IMR-90 (cell line): ENCODE measurements at regions not wholly inside any gene's neighbourhood (a gene's known extent, or its start where the extent isn't known, plus 50 kb on each side); places are given as distances from the start of the nearest gene placed in this dataset.

Experiments
- ATAC-seq: fragments of 200-7000 bp; cut with Tn5 transposase; 2 replicates; pipeline ENCODE4 v1.9.1; 2020; ENCODE audit warnings: low read depth, mild to moderate bottlenecking, moderate library complexity
- BruUV-seq: library from RNA; stranded (reverse); fragments of 400-500 nt; replicated peaks from 2 replicates; lab custom pipeline; 2021; lab: Mats Ljungman, UMichigan
- CTCF ChIA-PET: fragments of 300-600 bp; formaldehyde crosslinking; extraction: SDS; loops from one replicate; lab custom pipeline; 2021; ENCODE audit warnings: antibody characterized with exemption; lab: Yijun Ruan, JAX
- POLR2A ChIA-PET: fragments of 300-600 bp; sonication (Branson Sonifier 250); formaldehyde crosslinking; loops from one replicate; lab custom pipeline; 2022; ENCODE audit warnings: antibody characterized with exemption; ENCODE audit not compliant: unreplicated experiment; lab: Charles Lee
- DNase-seq: peaks from one replicate; pipeline ENCODE4 v3.0.0; 2013
- H2AFZ ChIP-seq: replicated peaks from 2 replicates; pipeline ENCODE3; 2013; ENCODE audit warnings: low read length, mild to moderate bottlenecking; ENCODE audit not compliant: poor library complexity
- H2AK5ac ChIP-seq: 2 replicates; pipeline ENCODE4 v1.6.1; 2013; ENCODE audit warnings: low read depth, low read length, inconsistent platforms
- H2AK9ac ChIP-seq: replicated peaks from 2 replicates; pipeline ENCODE3; 2013; ENCODE audit warnings: mild to moderate bottlenecking, low read depth, low read length, moderate library complexity; ENCODE audit not compliant: poor library complexity
- H2BK120ac ChIP-seq: 2 replicates; pipeline ENCODE4 v1.6.1; 2013; ENCODE audit warnings: low read depth, low read length, inconsistent platforms
- H2BK15ac ChIP-seq: 3 replicates; pipeline ENCODE4 v1.6.1; 2013; ENCODE audit warnings: low read depth, low read length, inconsistent platforms
- H2BK20ac ChIP-seq: 2 replicates; pipeline ENCODE4 v1.6.1; 2013; ENCODE audit warnings: low read depth, mild to moderate bottlenecking, inconsistent platforms, low read length, moderate library complexity
- H2BK5ac ChIP-seq: 2 replicates; pipeline ENCODE4 v1.6.1; 2013; ENCODE audit warnings: mild to moderate bottlenecking, low read depth, low read length, inconsistent platforms; ENCODE audit not compliant: poor library complexity, severe bottlenecking
- H3K14ac ChIP-seq: replicated peaks from 2 replicates; pipeline ENCODE4 v1.6.1; 2013; ENCODE audit warnings: low read depth, low read length, inconsistent platforms
- H3K18ac ChIP-seq: 2 replicates; pipeline ENCODE4 v1.6.1; 2013; ENCODE audit warnings: low read depth, low read length, control low read depth
- H3K23ac ChIP-seq: 2 replicates; pipeline ENCODE4 v1.6.1; 2013; ENCODE audit warnings: low read depth, low read length, inconsistent platforms
- H3K27ac ChIP-seq: 2 replicates; pipeline ENCODE4 v1.5.1; 2013; ENCODE audit warnings: mild to moderate bottlenecking, control low read depth, low read length; ENCODE audit not compliant: insufficient read depth
- H3K27me3 ChIP-seq: 2 replicates; pipeline ENCODE4 v1.6.1; 2013; ENCODE audit warnings: low read length; ENCODE audit not compliant: control insufficient read depth, insufficient read depth
- H3K36me3 ChIP-seq: 2 replicates; pipeline ENCODE4 v1.6.1; 2013; ENCODE audit warnings: low read length, mixed read lengths; ENCODE audit not compliant: control insufficient read depth, insufficient read depth
- H3K4ac ChIP-seq: 2 replicates; pipeline ENCODE4 v1.6.1; 2013; ENCODE audit warnings: low read depth, low read length, inconsistent platforms
- H3K4me1 ChIP-seq: 2 replicates; pipeline ENCODE4 v1.6.1; 2013; ENCODE audit warnings: low read length, mixed read lengths; ENCODE audit not compliant: control insufficient read depth, insufficient read depth
- H3K4me2 ChIP-seq: 2 replicates; pipeline ENCODE4 v1.6.1; 2013; ENCODE audit warnings: low read depth, mild to moderate bottlenecking, control low read depth, low read length, moderate library complexity
- H3K4me3 ChIP-seq: 2 replicates; pipeline ENCODE4 v1.5.1; 2013; ENCODE audit warnings: low read depth, mild to moderate bottlenecking, control low read depth, low read length, moderate library complexity; ENCODE audit not compliant: insufficient read depth
- H3K56ac ChIP-seq: 2 replicates; pipeline ENCODE4 v1.6.1; 2013; ENCODE audit warnings: low read length, inconsistent platforms; ENCODE audit not compliant: insufficient read depth; ENCODE audit errors: extremely low read depth
- H3K79me1 ChIP-seq, 2 experiments: 2 replicates each; pipeline ENCODE4 v1.6.1; 2013; ENCODE audit warnings: low read length in 2 of 2, inconsistent platforms in 1 of 2, low read depth in 1 of 2
- H3K9ac ChIP-seq: 2 replicates; pipeline ENCODE4 v1.6.1; 2013; ENCODE audit warnings: low read depth, low read length, control low read depth
- H3K9me1 ChIP-seq: 2 replicates; pipeline ENCODE4 v1.6.1; 2013; ENCODE audit warnings: low read length, inconsistent platforms; ENCODE audit not compliant: insufficient read depth
- H3K9me3 ChIP-seq: 2 replicates; pipeline ENCODE4 v1.6.1; 2013; ENCODE audit warnings: low read length; ENCODE audit not compliant: control insufficient read depth, insufficient read depth
- H4K20me1 ChIP-seq: 2 replicates; pipeline ENCODE4 v1.6.1; 2013; ENCODE audit warnings: low read length, inconsistent platforms; ENCODE audit not compliant: insufficient read depth
- H4K5ac ChIP-seq: 2 replicates; pipeline ENCODE4 v1.6.1; 2013; ENCODE audit warnings: mild to moderate bottlenecking, low read depth, low read length, control low read depth
- H4K8ac ChIP-seq, 2 experiments: 2 replicates each; pipeline ENCODE4 v1.6.1; 2013; ENCODE audit warnings: low read depth in 2 of 2, low read length in 2 of 2, control low read depth in 1 of 2, inconsistent platforms in 1 of 2
- H4K91ac ChIP-seq: 2 replicates; pipeline ENCODE4 v1.6.1; 2013; ENCODE audit warnings: low read depth, low read length, inconsistent platforms; ENCODE audit not compliant: insufficient read depth
- BHLHE40 ChIP-seq: fragments of 150-350 bp; IDR thresholded peaks from 2 replicates; pipeline ENCODE4 v1.6.1; 2016; ENCODE audit warnings: mild to moderate bottlenecking, low read depth, low read length
- CEBPB ChIP-seq: IDR thresholded peaks from 2 replicates; pipeline ENCODE4 v1.6.1; 2012; ENCODE audit warnings: low read depth, low read length, improper control_type of control experiment
- CHD1 ChIP-seq: IDR thresholded peaks from 2 replicates; pipeline ENCODE4 v1.6.1; 2012; ENCODE audit warnings: low read depth, low read length, improper control_type of control experiment
- CTCF ChIP-seq: conservative IDR thresholded peaks from 2 replicates; pipeline ENCODE4 v1.5.1; 2012; ENCODE audit warnings: mild to moderate bottlenecking, low read depth, low read length, improper control_type of control experiment
- ELK1 ChIP-seq: fragments of 150-350 bp; IDR thresholded peaks from 2 replicates; pipeline ENCODE4 v1.6.1; 2016; ENCODE audit warnings: low read depth, mild to moderate bottlenecking, low read length, moderate library complexity, borderline replicate concordance
- FOS ChIP-seq: fragments of 150-350 bp; IDR thresholded peaks from 2 replicates; pipeline ENCODE4 v1.6.1; 2016; ENCODE audit warnings: low read depth, low read length
- MAFK ChIP-seq: IDR thresholded peaks from 2 replicates; pipeline ENCODE4 v1.6.1; 2012; ENCODE audit warnings: low read depth, low read length, improper control_type of control experiment
- MAZ ChIP-seq: IDR thresholded peaks from 2 replicates; pipeline ENCODE4 v1.6.1; 2012; ENCODE audit warnings: low read depth, mild to moderate bottlenecking, low read length, improper control_type of control experiment, moderate library complexity, borderline replicate concordance
- MXI1 ChIP-seq: IDR thresholded peaks from 2 replicates; pipeline ENCODE4 v1.6.1; 2012; ENCODE audit warnings: low read depth, mild to moderate bottlenecking, low read length, moderate library complexity, borderline replicate concordance
- NFE2L2 ChIP-seq: fragments of 150-350 bp; IDR thresholded peaks from 2 replicates; pipeline ENCODE4 v1.6.1; 2016; ENCODE audit warnings: low read depth, mild to moderate bottlenecking, low read length
- POLR2A ChIP-seq: IDR thresholded peaks from 2 replicates; pipeline ENCODE4 v1.6.1; 2012; ENCODE audit warnings: mild to moderate bottlenecking, low read depth, low read length
- RAD21 ChIP-seq: IDR thresholded peaks from 2 replicates; pipeline ENCODE4 v1.6.1; 2012; ENCODE audit warnings: low read length, improper control_type of control experiment
- RCOR1 ChIP-seq: IDR thresholded peaks from 2 replicates; pipeline ENCODE4 v1.6.1; 2012; ENCODE audit warnings: mild to moderate bottlenecking, low read length, improper control_type of control experiment; ENCODE audit not compliant: insufficient replicate concordance
- RFX5 ChIP-seq: IDR thresholded peaks from 2 replicates; pipeline ENCODE4 v1.8.0; 2012; ENCODE audit warnings: low read depth, mild to moderate bottlenecking, low read length, moderate library complexity
- SMC3 ChIP-seq: fragments of 150-350 bp; IDR thresholded peaks from 2 replicates; pipeline ENCODE4 v1.6.1; 2016; ENCODE audit warnings: low read depth, mild to moderate bottlenecking, antibody characterized with exemption, low read length, moderate library complexity
- WGBS, 2 experiments: methylation state at CpG; one replicate each; pipeline versions ENCODE4 v1.1.5 to v1.1.7; 2013; ENCODE audit warnings: missing lambda C conversion rate in 2 of 2; ENCODE audit not compliant: insufficient read length in 1 of 2; ENCODE audit errors: extremely low coverage in 2 of 2; 5-methylcytosine and 5-hydroxymethylcytosine counted together
- dilution Hi-C: fragments of 300-500 bp; cut with HindIII; formaldehyde crosslinking; loops from one replicate; pipeline ENCODE4 v1.14.3; 2018; ENCODE audit warnings: low sequenced_read_pairs; ENCODE audit not compliant: unreplicated experiment
- in situ Hi-C: fragments of 300-500 bp; cut with MboI; formaldehyde crosslinking; loops from 3 replicates; pipeline ENCODE4 v1.14.3; 2019; ENCODE audit warnings: low sequenced_read_pairs, inconsistent platforms, mixed read lengths
- intact Hi-C: fragments of 100-400 bp; cut with micrococcal nuclease; formaldehyde crosslinking; loops from 2 replicates; pipeline ENCODE4 v1.10.0; 2022
- TF ChIP-seq, protein P1 (sequence below): fragments of 150-350 bp; IDR thresholded peaks from 2 replicates; pipeline ENCODE4 v1.6.1; 2017; ENCODE audit warnings: mild to moderate bottlenecking, antibody characterized with exemption, low read length, low read depth

GRCh38 chr13:71339736-71340135 is 527.3 kb downstream of the DACH1 start:
- H2AFZ ChIP-seq, result no peak overlapping the region
- no peak overlapping the region for H2BK120ac ChIP-seq
- no peak overlapping the region for H3K9ac ChIP-seq
- ChIA-PET POLR2A (no interaction called here), CTCF (no interaction called here)
- H2AK5ac ChIP-seq, result no peak overlapping the region
- H2BK5ac ChIP-seq, result no peak overlapping the region
- H2AK9ac ChIP-seq, result no peak overlapping the region
- no peak for ATAC-seq
- no peaks in the 10 kb centered on the region for H3K9me3 ChIP-seq
- H3K56ac ChIP-seq, result no peak overlapping the region
- H4K5ac ChIP-seq, result no peak overlapping the region
- no peak overlapping the region for H2BK15ac ChIP-seq
- no TSS peak for BruUV-seq
- in situ Hi-C loops (no loop called here), intact Hi-C loops (no loop called here), dilution Hi-C loops (no loop called here)
- WGBS, 2 experiments, result no CpG with 5 or more reads among the region's 1 CpG
- H4K20me1 ChIP-seq, result no peaks in the 10 kb centered on the region
- no peak overlapping the region for H3K23ac ChIP-seq
- no peaks in the 10 kb centered on the region for H3K4me1 ChIP-seq
- H3K9me1 ChIP-seq, result no peaks in the 10 kb centered on the region
- H3K18ac ChIP-seq, result no peak overlapping the region
- H4K8ac ChIP-seq, result no peak overlapping the region
- no peak overlapping the region for H3K4ac ChIP-seq
- no peak overlapping the region for H3K4me2 ChIP-seq
- TF ChIP-seq RAD21, result no peak
- no peak for TF ChIP-seq NFE2L2
- no peak for TF ChIP-seq CTCF
- no peak for TF ChIP-seq SMC3
- TF ChIP-seq, protein P1, sequence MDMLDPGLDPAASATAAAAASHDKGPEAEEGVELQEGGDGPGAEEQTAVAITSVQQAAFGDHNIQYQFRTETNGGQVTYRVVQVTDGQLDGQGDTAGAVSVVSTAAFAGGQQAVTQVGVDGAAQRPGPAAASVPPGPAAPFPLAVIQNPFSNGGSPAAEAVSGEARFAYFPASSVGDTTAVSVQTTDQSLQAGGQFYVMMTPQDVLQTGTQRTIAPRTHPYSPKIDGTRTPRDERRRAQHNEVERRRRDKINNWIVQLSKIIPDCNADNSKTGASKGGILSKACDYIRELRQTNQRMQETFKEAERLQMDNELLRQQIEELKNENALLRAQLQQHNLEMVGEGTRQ, result no peak
- TF ChIP-seq MAZ, result no peak
- no peak for TF ChIP-seq MAFK
- TF ChIP-seq BHLHE40, result no peak
- TF ChIP-seq MXI1, result no peak
- TF ChIP-seq RFX5, result no peak
- TF ChIP-seq ELK1, result no peak
- TF ChIP-seq FOS, result no peak
- TF ChIP-seq RCOR1, result no peak
- TF ChIP-seq CHD1, result no peak
- no peak for TF ChIP-seq POLR2A
- no peak for TF ChIP-seq CEBPB
- H4K91ac ChIP-seq, result no peak overlapping the region
- no peaks in the 10 kb centered on the region for H3K79me1 ChIP-seq
- no peaks in the 10 kb centered on the region for H3K27me3 ChIP-seq
- H3K14ac ChIP-seq, result no peak overlapping the region
- no peak overlapping the region for H2BK20ac ChIP-seq
- H3K36me3 ChIP-seq, result no peaks in the 10 kb centered on the region
- no peak overlapping the region for H3K4me3 ChIP-seq
- no peak overlapping the region for H3K27ac ChIP-seq
- DNase-seq, result no peak
